ENCODE measurements at regions not wholly inside any gene's neighbourhood (a gene's known extent, or its start where the extent isn't known, plus 50 kb on each side); places are given as distances from the start of the nearest gene placed in this dataset.

DNA sequence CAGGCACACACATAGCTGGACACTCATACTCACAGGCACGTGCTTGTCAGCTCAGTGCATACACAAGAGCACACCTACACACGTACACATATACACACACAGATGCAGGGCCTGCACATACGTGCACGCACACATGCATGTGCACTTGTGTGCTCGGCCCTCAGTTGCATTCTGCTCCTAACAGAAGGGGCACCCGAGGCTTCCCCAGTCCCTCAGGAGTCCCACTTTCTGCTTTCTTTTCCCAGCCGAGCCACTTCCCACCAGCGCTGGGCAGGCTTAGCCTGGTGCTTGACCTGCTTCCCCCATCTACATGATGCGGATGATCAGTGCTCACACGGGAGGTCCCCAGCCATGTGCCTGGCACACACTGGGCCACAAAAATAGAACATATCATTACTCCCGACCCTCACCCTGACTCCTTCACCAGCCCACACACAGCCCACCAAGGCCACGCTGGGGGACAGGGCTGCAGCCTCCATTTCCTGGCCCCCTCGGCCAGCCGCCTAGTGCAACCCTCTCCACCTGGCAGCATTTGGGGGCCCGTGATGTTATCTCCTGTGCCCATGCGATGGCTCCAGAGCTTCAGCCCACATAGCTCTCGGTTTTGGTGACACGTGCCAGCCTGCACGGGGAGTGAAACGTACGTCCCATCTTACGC, 125.2 kb upstream of the SPACA7 start:
- H3K36me3 Mint-ChIP-seq (ENCODE audit: low read depth): no peaks in the 10 kb centered on the region
- H3K4me1 Mint-ChIP-seq: no peaks in the 10 kb centered on the region
- H3K27ac Mint-ChIP-seq: no peak overlapping the region
- intact Hi-C loops (cut with micrococcal nuclease): no loop called here
- no peak overlapping the region for H3K4me3 Mint-ChIP-seq
- DNase-seq: no peak
- no peaks in the 10 kb centered on the region for H3K9me3 Mint-ChIP-seq
- H3K27me3 Mint-ChIP-seq: no peaks in the 10 kb centered on the region

DNA sequence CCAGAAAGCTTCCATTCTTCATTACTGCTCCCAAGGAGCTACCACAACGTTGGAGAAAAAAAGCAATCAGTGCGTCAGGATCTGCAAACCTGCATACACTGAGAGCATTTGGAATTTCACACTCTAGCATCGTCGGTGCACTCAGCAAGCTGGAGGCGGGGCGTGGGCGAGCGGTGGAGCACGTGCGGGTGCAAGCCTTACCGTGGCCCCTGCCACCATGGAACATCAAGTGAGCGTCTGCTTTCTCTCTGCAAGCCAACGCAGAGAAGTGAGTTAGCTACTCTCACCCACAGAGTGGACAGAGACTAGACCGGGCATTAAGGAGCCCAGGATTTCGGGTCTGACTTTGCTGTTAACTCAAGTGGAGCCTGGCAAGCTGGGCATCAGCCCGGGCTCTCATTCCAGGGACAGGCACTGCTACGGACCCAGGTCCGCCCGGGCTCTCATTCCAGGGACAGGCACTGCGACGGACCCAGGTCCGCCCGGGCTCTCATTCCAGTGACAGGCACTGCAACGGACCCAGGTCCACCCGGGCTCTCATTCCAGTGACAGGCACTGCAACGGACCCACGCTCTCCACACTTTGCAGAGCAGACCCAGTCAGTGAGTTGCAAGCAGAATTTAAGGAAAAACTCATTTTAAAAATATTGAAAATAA, 124.1 kb upstream of the SPACA7 start:
- intact Hi-C loops (cut with micrococcal nuclease): no loop called here
- Mint-ChIP-seq H3K36me3 (ENCODE audit: low read depth) (no peaks in the 10 kb centered on the region), H3K9me3 (no peaks in the 10 kb centered on the region), H3K4me1 (no peaks in the 10 kb centered on the region), H3K27me3 (no peaks in the 10 kb centered on the region), H3K27ac (no peak overlapping the region), H3K4me3 (no peak overlapping the region)
- no peak for DNase-seq

DNA sequence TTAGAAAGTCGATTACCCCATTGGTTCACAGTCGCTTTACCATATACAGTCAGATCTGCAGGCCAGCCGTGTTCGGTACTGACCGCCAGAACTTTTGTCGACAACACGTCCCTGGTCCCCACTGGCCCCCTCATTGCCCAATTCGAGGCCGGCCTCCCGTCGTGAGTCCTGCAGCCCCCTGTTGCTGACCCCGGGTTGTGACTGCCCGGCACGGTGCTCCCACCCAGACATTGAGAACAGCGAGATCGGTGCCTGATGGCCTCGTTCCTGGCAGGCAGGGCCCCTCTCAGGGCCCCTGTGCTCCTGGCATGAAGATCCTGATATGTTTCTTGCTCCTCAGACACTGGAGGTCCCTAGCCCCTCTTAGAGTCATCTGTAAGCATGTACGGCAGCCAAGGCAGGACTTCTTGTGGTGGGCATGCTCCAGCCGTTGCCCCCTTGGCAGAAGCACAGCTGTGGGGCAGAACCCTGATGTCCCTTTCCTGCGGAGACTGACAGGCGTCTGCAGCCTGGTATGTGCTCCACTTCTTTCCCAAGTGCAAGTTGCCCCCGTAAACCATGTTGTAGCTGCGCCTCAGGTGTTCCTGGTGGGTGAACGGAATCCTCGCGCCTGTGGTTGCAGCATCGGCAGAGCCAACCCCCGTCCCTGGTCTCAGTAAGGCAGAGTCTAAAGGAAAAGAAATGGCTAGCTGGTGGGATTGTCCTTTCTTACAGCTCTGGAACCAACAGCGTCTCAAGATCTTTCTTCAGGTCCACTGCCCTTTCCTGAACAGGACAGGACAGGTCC, 123.2 kb upstream of the SPACA7 start:
- no peak overlapping the region for H3K4me3 Mint-ChIP-seq
- H3K27me3 Mint-ChIP-seq: no peaks in the 10 kb centered on the region

DNA sequence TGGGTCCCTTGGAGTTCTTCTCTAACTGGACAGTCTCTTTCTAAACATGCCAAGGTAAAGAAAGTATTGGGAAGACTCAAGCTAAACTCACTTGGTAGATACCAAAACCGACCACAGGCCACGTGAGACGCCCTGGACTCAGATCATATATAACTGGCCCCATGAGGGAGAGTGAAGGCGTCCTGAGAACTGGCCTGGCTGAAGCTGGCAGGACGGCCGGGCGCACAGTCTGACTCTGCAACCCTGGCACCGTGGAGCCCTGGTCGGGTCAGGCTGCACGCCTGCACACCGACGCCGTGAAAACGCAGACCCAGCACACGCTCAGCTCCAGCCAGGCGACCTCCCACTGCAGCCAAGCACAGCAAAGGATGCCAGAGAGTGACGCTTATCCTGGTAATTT, 122.5 kb upstream of the SPACA7 start:
- Mint-ChIP-seq H3K4me1 (no peaks in the 10 kb centered on the region), H3K9me3 (no peaks in the 10 kb centered on the region), H3K4me3 (no peak overlapping the region), H3K27me3 (no peaks in the 10 kb centered on the region), H3K27ac (no peak overlapping the region), H3K36me3 (ENCODE audit: low read depth) (no peaks in the 10 kb centered on the region)
- no peak for DNase-seq
- intact Hi-C loops (cut with micrococcal nuclease): no loop called here

More for the DNA sequence above, 123.2 kb upstream of the SPACA7 start:
- no peaks in the 10 kb centered on the region for H3K9me3 Mint-ChIP-seq
- no peaks in the 10 kb centered on the region for H3K4me1 Mint-ChIP-seq
- intact Hi-C loops (cut with micrococcal nuclease): no loop called here
- no peak overlapping the region for H3K27ac Mint-ChIP-seq
- DNase-seq: no peak
- no peaks in the 10 kb centered on the region for H3K36me3 Mint-ChIP-seq (ENCODE audit: low read depth)

DNA sequence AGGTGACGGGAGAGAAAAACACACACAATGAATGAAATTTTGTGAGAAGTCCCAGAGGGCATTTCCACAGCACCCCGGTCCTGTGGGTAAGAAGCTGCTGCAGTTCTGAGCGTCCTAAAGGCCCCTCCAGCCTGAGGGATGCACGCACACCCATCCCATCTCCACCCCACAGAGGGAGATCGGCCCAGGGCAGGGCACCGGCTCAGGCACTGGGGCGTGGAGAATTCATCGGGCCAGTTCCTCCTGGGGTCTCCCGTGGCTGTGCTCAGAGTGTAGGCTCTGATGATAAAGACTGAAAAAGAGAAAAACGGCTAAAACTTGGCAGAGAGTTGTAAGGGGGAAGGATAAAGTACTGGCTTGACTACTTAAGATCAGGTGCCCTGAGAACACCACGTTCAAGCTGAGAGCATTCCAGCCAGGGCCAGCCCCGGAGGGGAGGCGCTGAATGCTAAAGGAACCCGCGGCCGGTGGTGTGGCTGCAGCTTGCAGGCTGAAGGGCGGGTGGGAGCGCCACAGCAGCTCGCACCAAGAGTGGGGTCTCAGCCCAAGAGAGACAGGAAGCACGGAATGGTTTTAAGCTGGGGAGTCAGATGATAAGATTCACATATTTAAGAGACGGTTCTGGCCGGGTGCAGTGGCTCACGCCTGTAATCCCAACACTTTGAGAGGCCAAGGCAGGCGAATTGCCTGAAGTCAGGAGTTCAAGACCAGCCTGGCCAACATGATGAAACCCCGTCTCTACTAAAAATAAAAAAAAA, 121.9 kb upstream of the SPACA7 start:
- Mint-ChIP-seq H3K9me3 (no peaks in the 10 kb centered on the region), H3K4me1 (no peaks in the 10 kb centered on the region), H3K27ac (no peak overlapping the region), H3K4me3 (no peak overlapping the region), H3K36me3 (ENCODE audit: low read depth) (no peaks in the 10 kb centered on the region), H3K27me3 (no peaks in the 10 kb centered on the region)
- intact Hi-C loops (cut with micrococcal nuclease): no loop called here
- DNase-seq: no peak

DNA sequence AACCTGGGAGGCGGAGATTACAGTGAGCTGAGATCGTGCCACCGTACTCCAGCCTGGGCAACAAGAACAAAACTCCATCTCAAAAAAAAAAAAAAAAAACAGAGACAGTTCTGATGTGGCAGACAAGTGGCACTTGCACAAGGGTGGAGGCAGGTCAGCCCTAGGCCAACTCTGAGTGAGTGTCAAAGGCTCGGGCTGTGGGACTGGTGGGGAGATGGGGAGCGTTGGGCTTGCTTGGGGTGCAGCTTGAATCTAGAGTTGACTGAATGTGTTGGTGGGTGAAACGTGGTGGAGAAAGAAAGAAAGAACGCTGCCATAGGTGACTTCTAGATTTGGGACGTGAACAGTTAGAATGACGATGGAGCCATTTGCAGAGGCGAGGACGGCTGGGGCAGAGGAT, 121.3 kb upstream of the SPACA7 start:
- Mint-ChIP-seq H3K4me3 (no peak overlapping the region), H3K36me3 (ENCODE audit: low read depth) (no peaks in the 10 kb centered on the region), H3K27ac (no peak overlapping the region), H3K4me1 (no peaks in the 10 kb centered on the region), H3K27me3 (no peaks in the 10 kb centered on the region), H3K9me3 (no peaks in the 10 kb centered on the region)
- intact Hi-C loops (cut with micrococcal nuclease): no loop called here
- no peak for DNase-seq

DNA sequence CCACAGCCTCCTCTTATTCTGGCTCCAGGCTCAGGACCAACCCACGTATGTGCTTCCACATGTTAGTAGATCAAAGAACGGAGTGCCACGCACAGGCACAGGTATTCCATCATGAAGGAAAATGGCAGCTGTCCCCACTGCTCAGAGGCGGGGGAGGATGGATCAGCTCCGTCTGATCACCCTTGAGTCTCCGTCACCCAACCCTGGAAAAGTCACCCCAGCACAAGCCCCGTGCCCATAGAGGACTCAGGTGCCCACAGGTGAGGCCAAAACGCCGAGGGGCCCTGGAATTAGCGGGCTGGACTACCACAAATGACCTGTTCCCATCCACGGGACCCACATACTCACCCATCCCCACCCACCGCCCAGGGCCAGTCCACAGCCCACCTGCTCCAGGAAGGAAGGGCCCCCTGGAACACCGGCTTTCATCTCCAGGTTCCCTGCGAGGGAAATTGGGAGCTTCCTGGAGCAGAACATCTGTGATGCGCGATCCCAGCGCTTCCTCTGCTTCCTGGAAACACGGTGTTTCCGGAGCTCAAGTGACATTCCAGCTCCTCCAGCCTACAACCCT, 120.5 kb upstream of the SPACA7 start:
- no peaks in the 10 kb centered on the region for H3K27me3 Mint-ChIP-seq
- no peaks in the 10 kb centered on the region for H3K36me3 Mint-ChIP-seq (ENCODE audit: low read depth)
- no peak for DNase-seq
- H3K4me1 Mint-ChIP-seq: no peaks in the 10 kb centered on the region
- no peak overlapping the region for H3K4me3 Mint-ChIP-seq
- no peaks in the 10 kb centered on the region for H3K9me3 Mint-ChIP-seq
- H3K27ac Mint-ChIP-seq: no peak overlapping the region
- intact Hi-C loops (cut with micrococcal nuclease): no loop called here

DNA sequence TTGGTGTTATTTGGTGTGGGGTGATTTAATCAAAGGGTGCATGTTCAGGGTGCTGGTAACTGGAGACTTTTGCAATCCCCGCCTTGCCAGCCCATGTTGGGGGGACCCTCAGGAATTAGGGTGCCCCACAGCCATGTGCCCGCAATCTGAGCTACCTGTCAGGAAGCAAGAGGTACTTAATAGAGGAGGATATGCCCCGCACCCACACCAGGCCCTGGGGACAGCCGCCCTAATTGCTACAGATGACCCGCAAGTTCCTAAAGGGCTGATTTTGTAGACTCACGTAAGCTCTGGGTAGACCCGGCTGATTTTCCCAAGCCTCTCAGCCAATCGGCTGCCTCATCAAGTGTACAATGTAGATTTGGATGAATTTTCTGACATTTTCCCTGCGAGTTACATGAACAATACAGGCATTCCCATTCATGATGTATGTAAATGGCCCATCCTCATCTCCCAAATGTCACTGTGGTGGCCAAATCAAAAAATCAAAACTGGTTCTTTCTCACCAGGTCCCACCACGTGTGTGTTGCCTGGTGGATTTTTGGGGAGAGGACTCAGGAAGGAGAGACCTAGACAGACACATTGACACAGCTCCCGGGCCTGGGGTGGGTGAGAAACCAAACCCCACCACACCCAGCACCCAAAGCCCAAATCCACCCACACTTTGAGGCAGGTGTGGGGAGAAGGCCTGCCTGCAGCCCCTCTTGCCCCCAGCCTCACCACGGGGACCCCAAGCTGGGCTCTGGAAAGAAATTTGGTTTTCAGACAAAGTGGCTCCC, 119.2 kb upstream of the SPACA7 start:
- no peaks in the 10 kb centered on the region for H3K36me3 Mint-ChIP-seq (ENCODE audit: low read depth)
- no peak overlapping the region for H3K4me3 Mint-ChIP-seq
- no peaks in the 10 kb centered on the region for H3K9me3 Mint-ChIP-seq
- no peak overlapping the region for H3K27ac Mint-ChIP-seq
- DNase-seq: peak; percentile 35
- H3K4me1 Mint-ChIP-seq: no peaks in the 10 kb centered on the region
- H3K27me3 Mint-ChIP-seq: no peaks in the 10 kb centered on the region
- intact Hi-C loops (cut with micrococcal nuclease): no loop called here

DNA sequence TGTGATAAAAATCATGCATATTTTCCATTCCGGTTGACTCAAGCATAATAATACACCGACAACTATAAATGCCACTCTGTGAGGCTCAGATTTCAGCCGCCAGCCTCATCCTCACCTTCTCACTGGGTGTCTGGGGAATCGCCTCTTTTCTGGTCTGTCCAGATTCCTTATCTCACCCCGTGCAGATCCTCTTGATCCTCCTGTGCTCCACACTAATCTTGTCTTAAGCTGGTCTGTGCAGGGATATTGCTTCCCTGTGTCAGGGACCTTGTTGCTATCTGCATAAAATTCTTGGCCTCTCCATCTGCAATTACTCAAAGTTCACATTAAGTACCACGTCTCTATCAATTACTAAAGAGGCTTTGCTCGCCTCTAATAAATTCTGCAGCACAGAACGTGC, 116.6 kb upstream of the SPACA7 start:
- Mint-ChIP-seq H3K4me1 (no peaks in the 10 kb centered on the region), H3K4me3 (no peak overlapping the region), H3K9me3 (no peaks in the 10 kb centered on the region), H3K27me3 (no peaks in the 10 kb centered on the region), H3K36me3 (ENCODE audit: low read depth) (no peaks in the 10 kb centered on the region), H3K27ac (no peak overlapping the region)
- peak; percentile 29 for DNase-seq
- intact Hi-C loops (cut with micrococcal nuclease): no loop called here

DNA sequence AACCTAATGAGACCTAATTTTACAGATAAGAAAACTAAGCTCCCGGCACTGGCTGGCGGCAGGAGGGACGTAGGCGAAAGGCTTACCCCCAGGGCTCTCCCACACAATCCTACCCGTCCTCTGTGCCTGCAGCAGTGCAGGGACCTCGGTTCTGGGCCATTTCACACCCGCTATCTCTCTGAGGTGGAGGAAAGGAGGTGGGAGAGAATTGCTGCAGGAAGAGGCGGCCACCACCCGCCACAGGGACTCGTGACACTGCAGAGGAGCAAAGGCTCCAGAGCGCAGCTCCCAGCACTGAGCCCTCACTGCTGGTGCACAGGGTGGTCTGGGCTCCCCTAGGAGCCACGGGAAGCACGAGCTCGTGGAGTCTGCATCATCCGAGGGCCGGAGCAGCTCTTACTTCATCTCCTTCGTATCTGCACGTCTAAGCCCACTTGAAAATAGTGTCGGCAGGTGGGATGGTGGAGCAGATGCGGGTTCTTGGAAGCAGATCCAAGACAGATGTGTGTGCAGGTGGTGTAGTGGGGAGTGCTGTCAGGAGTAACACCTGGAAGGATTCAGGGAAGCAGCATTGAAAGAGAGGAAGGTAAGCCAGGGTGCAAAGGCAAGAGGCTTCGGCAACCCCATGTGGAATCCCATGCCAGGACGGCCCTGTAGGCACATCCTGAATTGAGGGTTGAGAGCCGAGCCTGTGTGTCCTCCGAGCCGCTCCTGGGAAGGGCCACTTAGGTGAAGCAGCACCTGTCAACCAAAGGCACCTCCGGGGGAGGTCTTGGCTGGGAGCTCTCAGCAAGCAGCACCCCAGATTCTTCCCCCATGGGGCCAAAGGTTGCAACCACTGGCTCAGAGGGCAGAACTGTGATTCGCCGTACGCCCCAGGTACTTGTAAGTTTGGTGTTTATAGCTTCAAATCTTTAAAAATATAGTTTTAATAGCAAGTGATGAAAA, 115.8 kb upstream of the SPACA7 start:
- Mint-ChIP-seq H3K27me3 (no peaks in the 10 kb centered on the region), H3K4me1 (no peaks in the 10 kb centered on the region)
- intact Hi-C loops (cut with micrococcal nuclease): no loop called here

DNA sequence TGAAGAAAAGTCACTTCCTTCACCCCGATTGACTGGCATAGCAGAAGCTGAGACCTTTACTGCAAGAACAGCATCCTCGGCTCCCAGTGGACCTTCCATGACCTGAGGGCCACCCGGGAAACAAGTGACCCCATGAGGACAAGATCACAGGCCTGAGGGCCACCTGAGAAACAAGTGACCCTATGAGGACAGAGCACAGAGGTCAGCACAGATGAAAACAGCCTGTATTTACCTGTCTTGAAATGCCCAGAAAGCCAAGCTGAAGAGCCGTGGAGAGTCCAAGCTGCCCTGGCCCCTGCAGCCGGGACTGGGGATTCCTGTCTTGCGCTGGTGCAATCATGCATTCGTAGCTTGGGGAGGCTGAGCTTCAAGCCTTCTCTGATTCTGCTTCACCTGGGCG, 114.2 kb upstream of the SPACA7 start:
- intact Hi-C loops (cut with micrococcal nuclease): no loop called here

More for the DNA sequence above, 115.8 kb upstream of the SPACA7 start:
- Mint-ChIP-seq H3K4me3 (no peak overlapping the region), H3K27ac (no peak overlapping the region), H3K36me3 (ENCODE audit: low read depth) (no peaks in the 10 kb centered on the region), H3K9me3 (no peaks in the 10 kb centered on the region)
- DNase-seq: peak; percentile 34

DNA sequence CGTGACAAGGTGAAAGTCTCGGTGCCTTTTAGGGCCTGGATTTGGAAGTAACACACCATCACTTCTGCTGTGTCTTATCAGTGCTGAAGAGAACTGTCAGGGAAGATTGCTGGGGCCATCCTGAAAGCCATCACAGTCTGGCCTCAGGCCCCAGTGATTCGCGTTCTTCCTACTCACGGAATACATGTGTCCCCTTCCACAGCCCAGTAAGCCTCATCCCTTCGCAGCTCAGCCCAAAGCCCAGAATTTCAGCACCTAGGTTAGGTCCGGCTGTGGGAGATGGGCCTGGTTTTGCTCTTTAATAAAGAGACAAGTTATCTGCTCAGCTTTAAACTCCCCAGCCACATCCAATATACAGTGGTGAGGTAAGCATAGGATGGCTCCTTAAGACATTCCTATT, 113.0 kb upstream of the SPACA7 start:
- intact Hi-C loops (cut with micrococcal nuclease): no loop called here
- H3K9me3 Mint-ChIP-seq: no peaks in the 10 kb centered on the region
- peaks cover 4% of the 10 kb centered on the region for H3K27me3 Mint-ChIP-seq

More for the DNA sequence above, 114.2 kb upstream of the SPACA7 start:
- H3K4me1 Mint-ChIP-seq: no peaks in the 10 kb centered on the region
- H3K36me3 Mint-ChIP-seq (ENCODE audit: low read depth): no peaks in the 10 kb centered on the region
- peaks cover 4% of the 10 kb centered on the region for H3K27me3 Mint-ChIP-seq
- H3K9me3 Mint-ChIP-seq: no peaks in the 10 kb centered on the region
- H3K27ac Mint-ChIP-seq: no peak overlapping the region
- DNase-seq: peak; percentile 41
- H3K4me3 Mint-ChIP-seq: no peak overlapping the region

More for the DNA sequence above, 113.0 kb upstream of the SPACA7 start:
- Mint-ChIP-seq H3K4me1 (no peaks in the 10 kb centered on the region), H3K36me3 (ENCODE audit: low read depth) (no peaks in the 10 kb centered on the region), H3K27ac (no peak overlapping the region), H3K4me3 (no peak overlapping the region)
- DNase-seq: peak; percentile 32
